ENCODE measurements at regions not wholly inside any gene's neighbourhood (a gene's known extent, or its start where the extent isn't known, plus 50 kb on each side); places are given as distances from the start of the nearest gene placed in this dataset.

- DNase-seq = peak; percentile 57 to 68 (median 63)
These were observed 96.0 kb upstream of the IKZF1 start for GRCh38 chr7:50208378-50208982.

- peak; percentile 79 to 84 (median 80) for DNase-seq
These were observed 96.7 kb upstream of the IKZF1 start for GRCh38 chr7:50207686-50208255.

GRCh38 chr7:50207251-50207564, 97.3 kb upstream of the IKZF1 start:
- no peak for DNase-seq

- peak; percentile 77 to 80 (median 79) for DNase-seq
These were observed 97.9 kb upstream of the IKZF1 start for GRCh38 chr7:50206453-50207250.

GRCh38 chr7:50205011-50205410, 99.5 kb upstream of the IKZF1 start:
- DNase-seq = no peak

- DNase-seq = peak in 1 of 3 donors; percentile 46
These were observed 99.9 kb upstream of the IKZF1 start for GRCh38 chr7:50204581-50204980.

- no peak for DNase-seq
These were observed 101.0 kb upstream of the IKZF1 start for GRCh38 chr7:50203521-50203920.

GRCh38 chr7:50202052-50202555, 102.4 kb upstream of the IKZF1 start:
- DNase-seq = no peak

- DNase-seq = peak in 2 of 3 donors; percentile 47 to 58
These were observed 104.7 kb upstream of the IKZF1 start for GRCh38 chr7:50199824-50200223.

GRCh38 chr7:50197549-50197948, 104.5 kb upstream of the ZPBP start:
- DNase-seq = peak; percentile 47 to 74 (median 61)

- no peak for DNase-seq
These were observed 103.7 kb upstream of the ZPBP start for GRCh38 chr7:50196719-50197118.

GRCh38 chr7:50190776-50191175, 97.7 kb upstream of the ZPBP start:
- no peak for DNase-seq

- DNase-seq = peak; percentile 62 to 81 (median 69)
These were observed 96.3 kb upstream of the ZPBP start for GRCh38 chr7:50189371-50189770.

GRCh38 chr7:50185951-50186682, 93.1 kb upstream of the ZPBP start:
- DNase-seq = peak; percentile 53 to 73 (median 55)

GRCh38 chr7:50185208-50185607, 92.2 kb upstream of the ZPBP start:
- DNase-seq = peak; percentile 55 to 76 (median 69)

GRCh38 chr7:50184271-50184990, 91.4 kb upstream of the ZPBP start:
- peak; percentile 47 to 53 (median 49) for DNase-seq

GRCh38 chr7:50182759-50183158, 89.7 kb upstream of the ZPBP start:
- peak; percentile 76 to 86 (median 85) for DNase-seq

GRCh38 chr7:50181081-50181480, 88.0 kb upstream of the ZPBP start:
- peak; percentile 30 to 62 (median 46) for DNase-seq

- no peak for DNase-seq
These were observed 85.1 kb upstream of the ZPBP start for GRCh38 chr7:50178166-50178565.

GRCh38 chr7:50174948-50175347, 81.9 kb upstream of the ZPBP start:
- no peak for DNase-seq

GRCh38 chr7:50166997-50167965, 74.2 kb upstream of the ZPBP start:
- no peak for DNase-seq

Measured in suppressor macrophage treated with lipopolysaccharide for 1 hour (primary cell).